ENCODE measurements at regions not wholly inside any gene's neighbourhood (a gene's known extent, or its start where the extent isn't known, plus 50 kb on each side); places are given as distances from the start of the nearest gene placed in this dataset.
"Not testable (repeated sequence)": the region's sequence is repeated elsewhere in the genome, so short reads cannot be mapped to it uniquely, and the experiment has no call there.

- DNase-seq (ENCODE audit: extremely low read depth, low read depth) = no peak
- no peak overlapping the region for H3K4me3 ChIP-seq (replicated peaks; ENCODE audit: low read depth, low read length)
- TF ChIP-seq, protein P1, sequence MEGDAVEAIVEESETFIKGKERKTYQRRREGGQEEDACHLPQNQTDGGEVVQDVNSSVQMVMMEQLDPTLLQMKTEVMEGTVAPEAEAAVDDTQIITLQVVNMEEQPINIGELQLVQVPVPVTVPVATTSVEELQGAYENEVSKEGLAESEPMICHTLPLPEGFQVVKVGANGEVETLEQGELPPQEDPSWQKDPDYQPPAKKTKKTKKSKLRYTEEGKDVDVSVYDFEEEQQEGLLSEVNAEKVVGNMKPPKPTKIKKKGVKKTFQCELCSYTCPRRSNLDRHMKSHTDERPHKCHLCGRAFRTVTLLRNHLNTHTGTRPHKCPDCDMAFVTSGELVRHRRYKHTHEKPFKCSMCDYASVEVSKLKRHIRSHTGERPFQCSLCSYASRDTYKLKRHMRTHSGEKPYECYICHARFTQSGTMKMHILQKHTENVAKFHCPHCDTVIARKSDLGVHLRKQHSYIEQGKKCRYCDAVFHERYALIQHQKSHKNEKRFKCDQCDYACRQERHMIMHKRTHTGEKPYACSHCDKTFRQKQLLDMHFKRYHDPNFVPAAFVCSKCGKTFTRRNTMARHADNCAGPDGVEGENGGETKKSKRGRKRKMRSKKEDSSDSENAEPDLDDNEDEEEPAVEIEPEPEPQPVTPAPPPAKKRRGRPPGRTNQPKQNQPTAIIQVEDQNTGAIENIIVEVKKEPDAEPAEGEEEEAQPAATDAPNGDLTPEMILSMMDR (IDR thresholded peaks at IDR 0.05; ENCODE audit: low read depth, low read length, missing control alignments) = no peak
These were observed 819.4 kb downstream of the DIPK2A start for GRCh38 chr3:144791034-144791433.

GRCh38 chr3:144801890-144802289, 830.3 kb downstream of the DIPK2A start:
- TF ChIP-seq, protein P1 (IDR thresholded peaks at IDR 0.05; ENCODE audit: low read depth, low read length, missing control alignments) = no peak
- DNase-seq (ENCODE audit: extremely low read depth, low read depth) = no peak

GRCh38 chr3:144809380-144809779, 837.8 kb downstream of the DIPK2A start:
- no peak overlapping the region for H3K4me3 ChIP-seq (replicated peaks; ENCODE audit: low read depth, low read length)
- TF ChIP-seq, protein P1 (IDR thresholded peaks at IDR 0.05; ENCODE audit: low read depth, low read length, missing control alignments) = no peak
- DNase-seq (ENCODE audit: extremely low read depth, low read depth) = no peak

More at GRCh38 chr3:144801890-144802289, 830.3 kb downstream of the DIPK2A start:
- H3K4me3 ChIP-seq (replicated peaks; ENCODE audit: low read depth, low read length) = no peak overlapping the region

- no peak for DNase-seq (ENCODE audit: extremely low read depth, low read depth)
- no peak overlapping the region for H3K4me3 ChIP-seq (replicated peaks; ENCODE audit: low read depth, low read length)
- TF ChIP-seq, protein P1 (IDR thresholded peaks at IDR 0.05; ENCODE audit: low read depth, low read length, missing control alignments) = no peak
These were observed 838.5 kb downstream of the DIPK2A start for GRCh38 chr3:144810160-144810559.

DNA sequence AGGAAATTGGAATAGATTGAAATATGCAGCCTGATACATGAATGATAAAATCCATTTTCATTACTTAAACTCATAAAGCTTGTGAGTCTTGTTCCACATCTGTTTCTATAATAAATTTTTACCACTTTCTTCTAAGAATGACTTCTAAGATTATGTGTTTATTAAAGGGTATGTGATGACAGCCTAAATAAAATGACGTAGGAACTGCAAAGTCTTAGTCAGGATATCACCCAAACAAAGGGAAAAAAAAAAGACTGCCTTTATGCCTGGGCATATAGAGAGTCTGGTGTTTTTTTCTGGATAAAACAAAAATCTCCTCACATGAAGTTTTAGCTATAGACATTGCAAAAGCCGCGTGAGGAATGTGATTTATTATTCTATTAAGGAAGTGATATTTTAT, 844.0 kb downstream of the DIPK2A start:
- DNase-seq (ENCODE audit: extremely low read depth, low read depth) = no peak
- no peak overlapping the region for H3K4me3 ChIP-seq (replicated peaks; ENCODE audit: low read depth, low read length)
- TF ChIP-seq, protein P1 (IDR thresholded peaks at IDR 0.05; ENCODE audit: low read depth, low read length, missing control alignments) = no peak

GRCh38 chr3:144816323-144816722, 844.7 kb downstream of the DIPK2A start:
- no peak overlapping the region for H3K4me3 ChIP-seq (replicated peaks; ENCODE audit: low read depth, low read length)
- TF ChIP-seq, protein P1 (IDR thresholded peaks at IDR 0.05; ENCODE audit: low read depth, low read length, missing control alignments) = no peak
- no peak for DNase-seq (ENCODE audit: extremely low read depth, low read depth)

DNA sequence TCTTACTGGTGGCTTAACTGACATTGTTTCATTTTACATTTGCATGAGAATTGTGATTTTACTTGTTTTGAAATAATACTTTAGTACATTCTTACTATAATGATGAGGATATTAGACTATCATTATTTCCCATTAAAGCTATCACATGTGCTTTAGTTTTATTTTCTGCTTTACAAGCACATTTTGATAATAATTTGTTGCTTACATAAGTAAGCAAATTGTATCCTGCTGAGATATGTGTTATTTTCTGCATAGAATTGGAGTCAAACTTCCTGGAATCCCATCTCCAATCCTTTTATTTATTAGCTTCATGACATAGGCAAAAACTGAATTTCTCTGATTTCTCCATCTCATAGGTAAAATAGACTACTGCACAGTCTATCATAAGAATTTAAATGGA, 847.4 kb downstream of the DIPK2A start:
- H3K4me3 ChIP-seq (replicated peaks; ENCODE audit: low read depth, low read length) = no peak overlapping the region
- DNase-seq (ENCODE audit: extremely low read depth, low read depth) = no peak
- TF ChIP-seq, protein P1 (IDR thresholded peaks at IDR 0.05; ENCODE audit: low read depth, low read length, missing control alignments) = no peak

GRCh38 chr3:144820232-144820631, 848.6 kb downstream of the DIPK2A start:
- not testable (repeated sequence) for DNase-seq (ENCODE audit: extremely low read depth, low read depth); H3K4me3 ChIP-seq (replicated peaks; ENCODE audit: low read depth, low read length)
